Bronchial epithelial cell (primary cell): ENCODE measurements at regions not wholly inside any gene's neighbourhood (a gene's known extent, or its start where the extent isn't known, plus 50 kb on each side); places are given as distances from the start of the nearest gene placed in this dataset.
"Not testable (repeated sequence)": the region's sequence is repeated elsewhere in the genome, so short reads cannot be mapped to it uniquely, and the experiment has no call there.

Experiments
- DNase-seq: peaks from one replicate; pipeline ENCODE4 v3.0.0-alpha.2; 2010; ENCODE audit warnings: low read depth
- FAIRE-seq: peaks from 2 replicates; lab custom pipeline; 2011; peaks lifted over from hg19 to GRCh38; lab: Jason Lieb, UNC
- H3K27me3 ChIP-seq: 2 replicates; pipeline ENCODE4 v1.5.1; 2011; ENCODE audit warnings: low read length; ENCODE audit not compliant: control insufficient read depth, insufficient read depth
- H3K36me3 ChIP-seq: 2 replicates; pipeline ENCODE4 v1.5.1; 2011; ENCODE audit warnings: low read length; ENCODE audit not compliant: control insufficient read depth, insufficient read depth
- H3K4me3 ChIP-seq: 2 replicates; pipeline ENCODE4 v1.5.1; 2011; ENCODE audit warnings: mild to moderate bottlenecking, low read depth, low read length, control low read depth
- TF ChIP-seq, protein P1 (sequence below): IDR thresholded peaks from 2 replicates; pipeline ENCODE4 v1.5.1; 2011; ENCODE audit warnings: mild to moderate bottlenecking, moderate library complexity, low read length, control low read depth, inconsistent platforms; ENCODE audit not compliant: insufficient read depth, severe bottlenecking

- Histone ChIP-seq H3K27me3 (no peaks in the 10 kb centered on the region), H3K4me3 (no peak overlapping the region), H3K36me3 (no peaks in the 10 kb centered on the region)
- FAIRE-seq (no peak), DNase-seq (peak; percentile 12)
- TF ChIP-seq, protein P1, sequence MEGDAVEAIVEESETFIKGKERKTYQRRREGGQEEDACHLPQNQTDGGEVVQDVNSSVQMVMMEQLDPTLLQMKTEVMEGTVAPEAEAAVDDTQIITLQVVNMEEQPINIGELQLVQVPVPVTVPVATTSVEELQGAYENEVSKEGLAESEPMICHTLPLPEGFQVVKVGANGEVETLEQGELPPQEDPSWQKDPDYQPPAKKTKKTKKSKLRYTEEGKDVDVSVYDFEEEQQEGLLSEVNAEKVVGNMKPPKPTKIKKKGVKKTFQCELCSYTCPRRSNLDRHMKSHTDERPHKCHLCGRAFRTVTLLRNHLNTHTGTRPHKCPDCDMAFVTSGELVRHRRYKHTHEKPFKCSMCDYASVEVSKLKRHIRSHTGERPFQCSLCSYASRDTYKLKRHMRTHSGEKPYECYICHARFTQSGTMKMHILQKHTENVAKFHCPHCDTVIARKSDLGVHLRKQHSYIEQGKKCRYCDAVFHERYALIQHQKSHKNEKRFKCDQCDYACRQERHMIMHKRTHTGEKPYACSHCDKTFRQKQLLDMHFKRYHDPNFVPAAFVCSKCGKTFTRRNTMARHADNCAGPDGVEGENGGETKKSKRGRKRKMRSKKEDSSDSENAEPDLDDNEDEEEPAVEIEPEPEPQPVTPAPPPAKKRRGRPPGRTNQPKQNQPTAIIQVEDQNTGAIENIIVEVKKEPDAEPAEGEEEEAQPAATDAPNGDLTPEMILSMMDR: peak; percentile 10
Measured at GRCh38 chr6:94902974-94903628, 674.2 kb upstream of the MANEA start.

- FAIRE-seq (no peak), DNase-seq (no peak)
- H3K4me3 ChIP-seq: no peak overlapping the region
- TF ChIP-seq, protein P1: no peak
- H3K36me3 ChIP-seq: no peaks in the 10 kb centered on the region
- no peaks in the 10 kb centered on the region for H3K27me3 ChIP-seq
Measured at GRCh38 chr6:94899191-94899590, 678.1 kb upstream of the MANEA start.

- no peak overlapping the region for H3K4me3 ChIP-seq
- no peaks in the 10 kb centered on the region for H3K27me3 ChIP-seq
- DNase-seq (peak; percentile 86), FAIRE-seq (no peak)
- TF ChIP-seq, protein P1: no peak
- no peaks in the 10 kb centered on the region for H3K36me3 ChIP-seq
Measured at GRCh38 chr6:94894300-94894699, 683.0 kb upstream of the MANEA start.

DNA sequence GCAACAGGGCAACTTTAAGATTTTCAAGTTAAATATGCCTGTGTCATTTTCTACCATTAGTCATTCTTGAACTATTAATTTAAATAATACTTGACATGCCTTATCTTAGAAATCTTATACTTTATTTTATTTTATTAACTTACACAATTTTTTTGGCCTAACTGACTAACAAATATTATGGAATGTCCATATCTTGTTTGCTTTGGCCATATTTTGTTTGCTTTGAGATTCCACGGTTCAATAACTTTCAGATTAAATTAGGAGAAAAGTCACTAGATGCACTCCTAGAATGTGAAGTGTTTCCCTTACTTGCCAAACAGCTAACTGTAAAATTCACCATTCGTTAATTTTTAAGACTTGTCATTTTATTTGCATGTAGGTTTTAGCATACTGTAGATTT is 684.0 kb upstream of the MANEA start:
- no peak for DNase-seq
- FAIRE-seq: no peak
- Histone ChIP-seq H3K27me3 (no peaks in the 10 kb centered on the region), H3K4me3 (no peak overlapping the region), H3K36me3 (no peaks in the 10 kb centered on the region)
- TF ChIP-seq, protein P1: no peak

DNA sequence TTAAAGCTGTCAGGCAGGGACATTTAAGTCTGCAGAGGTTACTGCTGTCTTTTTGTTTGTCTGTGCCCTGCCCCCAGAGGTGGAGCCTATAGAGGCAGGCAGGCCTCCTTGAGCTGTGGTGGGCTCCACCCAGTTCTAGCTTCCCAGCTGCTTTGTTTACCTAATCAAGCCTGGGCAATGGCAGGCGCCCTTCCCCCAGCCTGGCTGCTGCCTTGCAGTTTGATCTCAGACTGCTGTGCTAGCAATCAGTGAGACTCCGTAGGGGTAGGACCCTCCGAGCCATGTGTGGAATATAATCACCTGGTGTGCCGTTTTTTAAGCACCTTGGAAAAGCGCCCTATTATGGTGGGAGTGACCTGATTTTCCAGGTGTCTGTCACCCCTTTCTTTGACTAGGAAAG is 703.5 kb upstream of the MANEA start:
- not testable (repeated sequence) for H3K27me3 ChIP-seq, H3K36me3 ChIP-seq, H3K4me3 ChIP-seq, FAIRE-seq
- DNase-seq: peak; percentile 9

GRCh38 chr6:94862112-94862511 is 715.2 kb upstream of the MANEA start:
- no peak overlapping the region for H3K4me3 ChIP-seq
- H3K27me3 ChIP-seq: no peaks in the 10 kb centered on the region
- TF ChIP-seq, protein P1: no peak
- no peaks in the 10 kb centered on the region for H3K36me3 ChIP-seq
- DNase-seq (peak; percentile 59), FAIRE-seq (no peak)
